H1 (cell line): ENCODE measurements at regions not wholly inside any gene's neighbourhood (a gene's known extent, or its start where the extent isn't known, plus 50 kb on each side); places are given as distances from the start of the nearest gene placed in this dataset.

ENCODE experiments used
- CTCF ChIA-PET: fragments of 300-600 bp; sonication (Branson Sonifier 250); formaldehyde crosslinking; loops from one replicate; lab custom pipeline; 2021; ENCODE audit not compliant: partially characterized antibody; lab: Charles Lee
- POLR2A ChIA-PET: fragments of 300-600 bp; sonication (Branson Sonifier 250); formaldehyde crosslinking; loops from one replicate; lab custom pipeline; 2021; ENCODE audit warnings: inconsistent platforms; ENCODE audit not compliant: partially characterized antibody; lab: Charles Lee
- DNase-seq, 2 experiments: peaks; one replicate each; pipeline versions ENCODE4 v3.0.0 to v3.0.0-alpha.2; 2010 to 2022; ENCODE audit warnings: low spot score in 2 of 2, low read depth in 1 of 2, mixed read lengths in 1 of 2
- FAIRE-seq: peaks from 2 replicates; lab custom pipeline; 2011; peaks lifted over from hg19 to GRCh38; lab: Jason Lieb, UNC
- H2AFZ ChIP-seq: 2 replicates; pipeline ENCODE4 v1.8.1; 2012; ENCODE audit warnings: low read length, inconsistent platforms
- H2AK5ac ChIP-seq: 2 replicates; pipeline ENCODE4 v1.6.1; 2013; ENCODE audit warnings: low read depth, low read length
- H2BK120ac ChIP-seq: replicated peaks from 2 replicates; pipeline ENCODE3; 2013; ENCODE audit warnings: low read depth, low read length, inconsistent platforms
- H2BK12ac ChIP-seq: 2 replicates; pipeline ENCODE4 v1.6.1; 2013; ENCODE audit warnings: low read depth, low read length
- H2BK15ac ChIP-seq: 2 replicates; pipeline ENCODE4 v1.6.1; 2013; ENCODE audit warnings: low read length
- H2BK20ac ChIP-seq: 2 replicates; pipeline ENCODE4 v1.6.1; 2013; ENCODE audit warnings: low read length
- H2BK5ac ChIP-seq: 2 replicates; pipeline ENCODE4 v1.6.1; 2013; ENCODE audit warnings: low read depth, low read length
- H3K14ac ChIP-seq: 2 replicates; pipeline ENCODE4 v1.6.1; 2013; ENCODE audit warnings: inconsistent platforms; ENCODE audit not compliant: insufficient read length
- H3K18ac ChIP-seq: 2 replicates; pipeline ENCODE4 v1.6.1; 2013; ENCODE audit warnings: low read length; ENCODE audit errors: extremely low read depth
- H3K23ac ChIP-seq: 2 replicates; pipeline ENCODE4 v1.6.1; 2013; ENCODE audit warnings: inconsistent platforms; ENCODE audit not compliant: insufficient read length
- H3K23me2 ChIP-seq: 2 replicates; pipeline ENCODE4 v1.6.1; 2013; ENCODE audit warnings: low read depth, low read length
- H3K27ac ChIP-seq: 2 replicates; pipeline ENCODE4 v1.6.1; 2011; ENCODE audit warnings: low read depth, low read length, inconsistent platforms
- H3K27me3 ChIP-seq, 4 experiments: replicated peaks in 1 of 4; 1 replicate in 1 of 4; 2 replicates in 3 of 4; pipeline versions ENCODE4 v1.6.1 to v1.8.1; 2011 to 2013; ENCODE audit warnings: low read length in 3 of 4, mild to moderate bottlenecking in 3 of 4, inconsistent platforms in 2 of 4, mixed read lengths in 2 of 4, moderate library complexity in 1 of 4; ENCODE audit not compliant: control insufficient read depth in 3 of 4, insufficient read depth in 3 of 4; ENCODE audit errors: extremely low read depth in 1 of 4
- H3K36me3 ChIP-seq, 4 experiments: 2 replicates each; pipeline versions ENCODE4 v1.6.1 to v1.8.1; 2011 to 2013; ENCODE audit warnings: mild to moderate bottlenecking in 4 of 4, low read length in 3 of 4, moderate library complexity in 2 of 4, control low read depth in 1 of 4, inconsistent platforms in 1 of 4; ENCODE audit not compliant: insufficient read depth in 4 of 4, control insufficient read depth in 2 of 4
- H3K4ac ChIP-seq: replicated peaks from 2 replicates; pipeline ENCODE3; 2013; ENCODE audit warnings: low read length, low read depth, mixed read lengths, inconsistent platforms; ENCODE audit not compliant: insufficient read length
- H3K4me1 ChIP-seq, 4 experiments: replicated peaks in 1 of 4; 1 replicate in 1 of 4; 2 replicates in 3 of 4; pipeline versions ENCODE4 v1.6.1 to v1.8.1; 2011 to 2013; ENCODE audit warnings: low read length in 3 of 4, inconsistent platforms in 2 of 4, mixed read lengths in 1 of 4; ENCODE audit not compliant: insufficient read depth in 4 of 4, control insufficient read depth in 3 of 4
- H3K4me2 ChIP-seq, 2 experiments: 2 replicates each; pipeline versions ENCODE4 v1.6.1 to v1.8.1; 2011 to 2013; ENCODE audit warnings: low read depth in 2 of 2, low read length in 2 of 2, control low read depth in 1 of 2, inconsistent platforms in 1 of 2, mild to moderate bottlenecking in 1 of 2; ENCODE audit not compliant: insufficient read depth in 1 of 2
- H3K4me3 ChIP-seq, 4 experiments: fragments of 200-600, 300-600 bp in 1 of 4; sonication (generic), shearing (Covaris generic), sonication (Bioruptor Twin) in 1 of 4; 2 replicates each; pipeline versions ENCODE4 v1.5.1 to v1.8.1; 2011 to 2016; ENCODE audit warnings: low read length in 4 of 4, low read depth in 3 of 4, control low read depth in 2 of 4, inconsistent platforms in 2 of 4, mild to moderate bottlenecking in 2 of 4, mixed read lengths in 1 of 4, moderate library complexity in 1 of 4; ENCODE audit not compliant: insufficient read depth in 2 of 4; ENCODE audit errors: extremely low read depth in 1 of 4
- H3K56ac ChIP-seq: replicated peaks from 2 replicates; pipeline ENCODE3; 2013; ENCODE audit warnings: low read depth, mild to moderate bottlenecking, mixed read lengths, low read length, inconsistent platforms; ENCODE audit not compliant: insufficient read length
- H3K79me1 ChIP-seq: 2 replicates; pipeline ENCODE4 v1.6.1; 2013; ENCODE audit warnings: low read depth, low read length, control low read depth
- H3K79me2 ChIP-seq, 2 experiments: 2 replicates each; pipeline versions ENCODE4 v1.6.1 to v1.8.1; 2012 to 2013; ENCODE audit warnings: low read length in 2 of 2, mild to moderate bottlenecking in 2 of 2, inconsistent platforms in 1 of 2; ENCODE audit not compliant: insufficient read depth in 2 of 2, control insufficient read depth in 1 of 2
- H3K9ac ChIP-seq, 4 experiments: replicated peaks in 1 of 4; 1 replicate in 1 of 4; 2 replicates in 3 of 4; pipeline versions ENCODE4 v1.6.1 to v1.8.1; 2011 to 2013; ENCODE audit warnings: low read depth in 3 of 4, low read length in 3 of 4, control low read depth in 2 of 4, mild to moderate bottlenecking in 2 of 4, moderate library complexity in 2 of 4, inconsistent platforms in 1 of 4; ENCODE audit errors: extremely low read depth in 1 of 4
- H3K9me3 ChIP-seq, 2 experiments: 2 replicates each; pipeline versions ENCODE4 v1.6.1 to v1.8.1; 2012 to 2013; ENCODE audit warnings: mild to moderate bottlenecking in 2 of 2, moderate library complexity in 2 of 2, control low read depth in 1 of 2, inconsistent platforms in 1 of 2, low read depth in 1 of 2, low read length in 1 of 2, mixed read lengths in 1 of 2; ENCODE audit not compliant: insufficient read depth in 2 of 2
- H4K20me1 ChIP-seq, 2 experiments: replicated peaks in 1 of 2; 2 replicates each; pipeline versions ENCODE3 to v1.8.1; 2011 to 2013; ENCODE audit warnings: inconsistent platforms in 2 of 2, low read length in 2 of 2, mild to moderate bottlenecking in 1 of 2; ENCODE audit not compliant: insufficient read depth in 2 of 2, control insufficient read depth in 1 of 2
- H4K5ac ChIP-seq: 2 replicates; pipeline ENCODE4 v1.6.1; 2013; ENCODE audit warnings: low read length, low read depth, mixed read lengths, inconsistent platforms; ENCODE audit not compliant: insufficient read length
- H4K8ac ChIP-seq: 2 replicates; pipeline ENCODE4 v1.8.0; 2013; ENCODE audit warnings: mild to moderate bottlenecking, moderate library complexity, low read length, inconsistent platforms; ENCODE audit not compliant: insufficient read depth; ENCODE audit errors: extremely low read depth
- H4K91ac ChIP-seq: replicated peaks from 2 replicates; pipeline ENCODE3; 2013; ENCODE audit warnings: low read length, mixed read lengths, inconsistent platforms; ENCODE audit not compliant: insufficient read length
- GABPA ChIP-seq: IDR thresholded peaks from 2 replicates; pipeline ENCODE4 v1.6.1; 2011; ENCODE audit warnings: mild to moderate bottlenecking, low read length, moderate library complexity, borderline replicate concordance; ENCODE audit not compliant: insufficient read depth
- HDAC2 ChIP-seq, 2 experiments: fragments of 300-600 bp in 1 of 2; sonication (generic) in 1 of 2; IDR thresholded peaks; 2 replicates each; pipeline ENCODE4 v1.6.1; 2011 to 2012; ENCODE audit warnings: low read depth in 2 of 2, low read length in 2 of 2, mild to moderate bottlenecking in 2 of 2, moderate library complexity in 2 of 2, borderline replicate concordance in 1 of 2, inconsistent platforms in 1 of 2
- KDM1A ChIP-seq: fragments of 200-600, 300-600 bp; sonication (generic); IDR thresholded peaks from 2 replicates; pipeline ENCODE4 v1.7.1; 2016; ENCODE audit warnings: mild to moderate bottlenecking, low read length, borderline replicate concordance
- NANOG ChIP-seq: IDR thresholded peaks from 2 replicates; pipeline ENCODE4 v1.6.1; 2011; ENCODE audit warnings: low read length, low read depth, mild to moderate bottlenecking, inconsistent platforms; ENCODE audit not compliant: insufficient read depth, poor library complexity, severe bottlenecking
- RAD21 ChIP-seq, 2 experiments: IDR thresholded peaks in 1 of 2; conservative IDR thresholded peaks in 1 of 2; 2 replicates each; pipeline ENCODE4 v1.6.1; 2011; ENCODE audit warnings: low read depth in 2 of 2, low read length in 2 of 2, improper control_type of control experiment in 1 of 2, inconsistent platforms in 1 of 2, mild to moderate bottlenecking in 1 of 2, moderate library complexity in 1 of 2
- RXRA ChIP-seq: IDR thresholded peaks from 2 replicates; pipeline ENCODE4 v1.6.1; 2011; ENCODE audit warnings: low read depth, mild to moderate bottlenecking, low read length, moderate library complexity; ENCODE audit not compliant: insufficient read depth
- SIRT6 ChIP-seq: IDR thresholded peaks from one replicate; pipeline ENCODE4 v1.7.1; 2012; ENCODE audit warnings: low read length, inconsistent platforms
- SIX5 ChIP-seq: IDR thresholded peaks from 2 replicates; pipeline ENCODE4 v1.6.1; 2011; ENCODE audit warnings: mild to moderate bottlenecking, low read depth, low read length
- TCF12 ChIP-seq: IDR thresholded peaks from 2 replicates; pipeline ENCODE4 v1.6.1; 2011; ENCODE audit warnings: low read depth, mild to moderate bottlenecking, low read length
- USF2 ChIP-seq: IDR thresholded peaks from 2 replicates; pipeline ENCODE4 v1.6.1; 2011; ENCODE audit warnings: low read length, improper control_type of control experiment
- YY1 ChIP-seq: IDR thresholded peaks from 2 replicates; pipeline ENCODE4 v1.6.1; 2011; ENCODE audit warnings: low read depth, mild to moderate bottlenecking, low read length
- ZNF274 ChIP-seq: IDR thresholded peaks from 2 replicates; pipeline ENCODE4 v1.7.0; 2012; ENCODE audit warnings: low read length, borderline replicate concordance; ENCODE audit errors: extremely low read depth
- WGBS, 2 experiments: shearing (Covaris generic) in 1 of 2; methylation state at CpG; one replicate each; pipeline versions ENCODE4 v1.1.6 to v1.1.7; 2013 to 2015; ENCODE audit warnings: low lambda C conversion rate in 2 of 2, mixed read lengths in 2 of 2, inconsistent platforms in 1 of 2, low coverage in 1 of 2, missing lambda C conversion rate in 1 of 2; ENCODE audit not compliant: insufficient replicate concordance in 2 of 2, insufficient coverage in 1 of 2, insufficient read length in 1 of 2; ENCODE audit errors: extremely low coverage in 1 of 2, missing lambda C conversion rate in 1 of 2; 5-methylcytosine and 5-hydroxymethylcytosine counted together

GRCh38 chr14:84688297-84689025, 841.5 kb upstream of the FLRT2 start:
- H3K23me2 ChIP-seq: no peaks in the 10 kb centered on the region
- H3K79me2 ChIP-seq: no peaks in the 10 kb centered on the region
- H2BK5ac ChIP-seq: no peak overlapping the region
- no peaks in the 10 kb centered on the region for H3K36me3 ChIP-seq
- no peak overlapping the region for H3K14ac ChIP-seq
- H2BK120ac ChIP-seq: no peak overlapping the region
- no peaks in the 10 kb centered on the region for H4K20me1 ChIP-seq
- H3K27me3 ChIP-seq: no peaks in the 10 kb centered on the region
- no peak overlapping the region for H3K27ac ChIP-seq
- no peaks in the 10 kb centered on the region for H3K9me3 ChIP-seq
- no peak overlapping the region for H2BK12ac ChIP-seq
- H3K4me1 ChIP-seq: no peaks in the 10 kb centered on the region
- no peak overlapping the region for H3K56ac ChIP-seq
- no peak overlapping the region for H2BK15ac ChIP-seq
- no peak overlapping the region for H2AFZ ChIP-seq
- no peak overlapping the region for H3K4me3 ChIP-seq
- no peak overlapping the region for H2AK5ac ChIP-seq
- no peak overlapping the region for H3K9ac ChIP-seq
- 90% methylated on average over 7 of the region's 7 CpGs; no CpG with 5 or more reads in 1 of the 2 experiments for WGBS, 2 experiments
- POLR2A ChIA-PET: no interaction called here
- H4K5ac ChIP-seq: no peak overlapping the region
- CTCF ChIA-PET: no interaction called here
- no peaks in the 10 kb centered on the region for H3K79me1 ChIP-seq
- no peak overlapping the region for H3K4me2 ChIP-seq
- no peak overlapping the region for H3K18ac ChIP-seq
- DNase-seq (no peak), FAIRE-seq (no peak)
- H4K8ac ChIP-seq: no peak overlapping the region
- H3K4ac ChIP-seq: no peak overlapping the region
- no peak overlapping the region for H3K23ac ChIP-seq
- no peak overlapping the region for H4K91ac ChIP-seq
- no peak overlapping the region for H2BK20ac ChIP-seq
- TF ChIP-seq GABPA: no peak
- no peak for TF ChIP-seq USF2
- TF ChIP-seq NANOG: no peak
- no peak for TF ChIP-seq YY1
- TF ChIP-seq RXRA: no peak
- no peak for TF ChIP-seq RAD21 (IDR thresholded peaks at IDR 0.05 in 1 of 2, conservative IDR thresholded peaks at IDR 0.05 in 1 of 2; ENCODE audit: low read depth in 2 of 2, low read length in 2 of 2)
- no peak for TF ChIP-seq ZNF274
- no peak for TF ChIP-seq SIX5
- no peak for TF ChIP-seq KDM1A
- no peak for TF ChIP-seq HDAC2 (IDR thresholded peaks at IDR 0.05; ENCODE audit: borderline replicate concordance in 1 of 2, low read depth in 2 of 2, low read length in 2 of 2)
- no peak for TF ChIP-seq SIRT6
- TF ChIP-seq TCF12: no peak
